A673 (cell line): ENCODE measurements at regions not wholly inside any gene's neighbourhood (a gene's known extent, or its start where the extent isn't known, plus 50 kb on each side); places are given as distances from the start of the nearest gene placed in this dataset.

Experiments
- EZH2 ChIP-seq: fragments of 200-600 bp; sonication (generic); IDR thresholded peaks from 2 replicates; pipeline ENCODE4 v1.6.1; 2017; ENCODE audit warnings: borderline replicate concordance, low read depth, mild to moderate bottlenecking, mixed read lengths, antibody characterized with exemption, low read length; ENCODE audit not compliant: poor library complexity, severe bottlenecking
- TF ChIP-seq, protein P1 (sequence below): fragments of 300-800, 200-600 bp; sonication (generic); conservative IDR thresholded peaks from 2 replicates; pipeline ENCODE4 v1.5.1; 2017; ENCODE audit warnings: low read depth, mild to moderate bottlenecking, antibody characterized with exemption, low read length, moderate library complexity, mixed read lengths

DNA sequence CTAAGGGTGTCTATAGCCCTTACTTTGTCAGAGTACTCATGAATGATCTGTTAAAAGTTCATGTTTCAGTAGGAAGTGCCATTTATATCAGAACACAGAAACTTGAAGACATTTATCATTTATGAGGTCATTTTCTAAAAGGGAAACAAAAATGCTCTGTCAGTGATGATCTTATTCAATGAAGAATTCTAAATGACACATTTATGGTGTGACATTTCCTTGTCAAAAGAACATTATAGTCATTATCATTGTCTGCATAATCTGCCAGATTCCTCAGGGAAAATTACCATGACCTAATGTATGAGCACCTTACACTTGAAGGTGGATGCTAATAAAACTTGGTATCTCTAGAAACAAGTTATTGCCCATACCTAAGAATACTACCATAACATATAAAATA is 853.8 kb upstream of the SLITRK6 start:
- TF ChIP-seq, protein P1, sequence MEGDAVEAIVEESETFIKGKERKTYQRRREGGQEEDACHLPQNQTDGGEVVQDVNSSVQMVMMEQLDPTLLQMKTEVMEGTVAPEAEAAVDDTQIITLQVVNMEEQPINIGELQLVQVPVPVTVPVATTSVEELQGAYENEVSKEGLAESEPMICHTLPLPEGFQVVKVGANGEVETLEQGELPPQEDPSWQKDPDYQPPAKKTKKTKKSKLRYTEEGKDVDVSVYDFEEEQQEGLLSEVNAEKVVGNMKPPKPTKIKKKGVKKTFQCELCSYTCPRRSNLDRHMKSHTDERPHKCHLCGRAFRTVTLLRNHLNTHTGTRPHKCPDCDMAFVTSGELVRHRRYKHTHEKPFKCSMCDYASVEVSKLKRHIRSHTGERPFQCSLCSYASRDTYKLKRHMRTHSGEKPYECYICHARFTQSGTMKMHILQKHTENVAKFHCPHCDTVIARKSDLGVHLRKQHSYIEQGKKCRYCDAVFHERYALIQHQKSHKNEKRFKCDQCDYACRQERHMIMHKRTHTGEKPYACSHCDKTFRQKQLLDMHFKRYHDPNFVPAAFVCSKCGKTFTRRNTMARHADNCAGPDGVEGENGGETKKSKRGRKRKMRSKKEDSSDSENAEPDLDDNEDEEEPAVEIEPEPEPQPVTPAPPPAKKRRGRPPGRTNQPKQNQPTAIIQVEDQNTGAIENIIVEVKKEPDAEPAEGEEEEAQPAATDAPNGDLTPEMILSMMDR, result no peak
- TF ChIP-seq EZH2, result no peak
